Karpas-422 (cell line): ENCODE measurements at regions not wholly inside any gene's neighbourhood (a gene's known extent, or its start where the extent isn't known, plus 50 kb on each side); places are given as distances from the start of the nearest gene placed in this dataset.

ENCODE experiments used
- DNase-seq: peaks from one replicate; pipeline ENCODE4 v3.0.0-alpha.2; 2015
- H2AFZ ChIP-seq: fragments of 200-600 bp; sonication (generic); 2 replicates; pipeline ENCODE4 v1.6.1; 2014; ENCODE audit warnings: antibody characterized with exemption, low read length, mixed read lengths
- H3K27ac ChIP-seq: fragments of 200-600 bp; sonication (generic); 2 replicates; pipeline ENCODE4 v1.5.1; 2014; ENCODE audit warnings: mild to moderate bottlenecking, low read length, moderate library complexity
- H3K27me3 ChIP-seq: fragments of 200-600 bp; sonication (generic); 2 replicates; pipeline ENCODE4 v1.6.1; 2014; ENCODE audit warnings: low read length, mixed read lengths
- H3K36me3 ChIP-seq: fragments of 200-600 bp; sonication (generic); 2 replicates; pipeline ENCODE4 v1.6.1; 2014; ENCODE audit warnings: low read length, mixed read lengths; ENCODE audit not compliant: insufficient read depth
- H3K4me1 ChIP-seq: fragments of 200-600 bp; sonication (generic); 2 replicates; pipeline ENCODE4 v1.6.1; 2014; ENCODE audit warnings: mild to moderate bottlenecking, low read length, mixed read lengths
- H3K4me2 ChIP-seq: fragments of 200-600 bp; sonication (generic); 2 replicates; pipeline ENCODE4 v1.6.1; 2014; ENCODE audit warnings: low read length, low read depth, mild to moderate bottlenecking; ENCODE audit not compliant: poor library complexity, severe bottlenecking
- H3K4me3 ChIP-seq: fragments of 200-600 bp; sonication (generic); 2 replicates; pipeline ENCODE4 v1.5.1; 2014; ENCODE audit warnings: mild to moderate bottlenecking, antibody characterized with exemption, low read length, mixed read lengths
- H3K79me2 ChIP-seq: fragments of 200-600 bp; sonication (generic); 2 replicates; pipeline ENCODE4 v1.6.1; 2014; ENCODE audit warnings: mild to moderate bottlenecking, low read length, mixed read lengths
- H3K9ac ChIP-seq: fragments of 200-600 bp; sonication (generic); 2 replicates; pipeline ENCODE4 v1.6.0; 2014; ENCODE audit warnings: low read length
- H3K9me2 ChIP-seq: fragments of 200-600 bp; sonication (generic), shearing (Covaris generic); replicated peaks from 2 replicates; pipeline ENCODE4 v1.6.0; 2014; ENCODE audit warnings: mild to moderate bottlenecking, low read length, moderate library complexity; ENCODE audit not compliant: insufficient read depth
- H3K9me3 ChIP-seq: fragments of 300-700, 200-600 bp; sonication (generic); 2 replicates; pipeline ENCODE4 v1.6.1; 2014; ENCODE audit warnings: low read length, mixed read lengths
- H4K20me1 ChIP-seq: fragments of 200-600 bp; sonication (generic); 2 replicates; pipeline ENCODE4 v1.6.1; 2014; ENCODE audit warnings: mild to moderate bottlenecking, antibody characterized with exemption, low read length, low read depth; ENCODE audit not compliant: insufficient read depth

DNA sequence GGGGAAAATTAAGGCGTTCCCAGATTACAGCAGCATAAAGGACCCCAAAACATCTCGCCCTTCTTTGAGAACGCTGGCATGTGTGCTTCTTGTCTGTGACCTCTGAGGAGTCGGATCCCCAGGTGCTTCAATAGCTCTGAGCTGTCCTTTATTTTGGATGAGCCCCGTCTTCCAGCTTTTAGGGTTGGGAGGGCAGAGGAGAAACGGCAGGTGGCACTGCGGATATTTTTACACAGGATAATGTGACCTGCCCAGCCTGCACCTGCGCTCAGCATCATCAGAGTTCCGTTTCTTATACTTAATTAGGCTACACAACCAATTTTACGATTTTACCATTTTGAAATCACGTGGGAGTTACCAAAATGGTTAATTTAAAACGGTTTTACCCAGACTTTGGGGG lies 147.7 kb upstream of the RPS6KA2 start:
- no peak overlapping the region for H2AFZ ChIP-seq
- no peak overlapping the region for H3K4me3 ChIP-seq
- no peak overlapping the region for H3K4me2 ChIP-seq
- H3K27ac ChIP-seq, result no peak overlapping the region
- DNase-seq, result no peak
- no peaks in the 10 kb centered on the region for H3K9me3 ChIP-seq
- no peaks in the 10 kb centered on the region for H4K20me1 ChIP-seq
- no peak overlapping the region for H3K9ac ChIP-seq
- peaks cover 4% of the 10 kb centered on the region; the same call in 1 of the 2 replicates for H3K4me1 ChIP-seq
- no peaks in the 10 kb centered on the region for H3K79me2 ChIP-seq
- no peaks in the 10 kb centered on the region for H3K9me2 ChIP-seq
- no peaks in the 10 kb centered on the region for H3K36me3 ChIP-seq
- H3K27me3 ChIP-seq, result no peaks in the 10 kb centered on the region

DNA sequence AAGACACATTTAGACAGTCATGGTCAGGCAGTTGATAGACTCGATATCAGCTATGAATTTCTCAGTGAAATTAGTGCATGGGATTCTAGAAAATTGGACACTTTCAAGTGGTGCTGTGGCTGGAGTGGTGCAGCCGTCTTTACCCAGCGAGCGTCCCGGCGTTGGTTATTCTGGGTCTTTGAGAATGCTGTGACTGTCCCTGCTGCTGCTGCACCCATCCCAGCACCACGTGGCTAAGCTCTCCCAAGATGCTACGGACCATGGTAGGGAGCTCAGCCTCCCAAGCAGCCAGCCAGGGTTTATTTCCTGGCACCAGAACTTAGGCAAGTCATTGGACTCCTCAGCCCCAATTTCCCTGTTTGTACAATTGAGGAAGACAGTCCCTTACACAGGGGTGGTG lies 147.2 kb upstream of the RPS6KA2 start:
- no peak overlapping the region for H3K4me3 ChIP-seq
- H4K20me1 ChIP-seq, result no peaks in the 10 kb centered on the region
- no peaks in the 10 kb centered on the region for H3K9me3 ChIP-seq
- H2AFZ ChIP-seq, result no peak overlapping the region
- H3K4me1 ChIP-seq, result peaks cover 4% of the 10 kb centered on the region; the same call in 1 of the 2 replicates
- no peak overlapping the region for H3K4me2 ChIP-seq
- H3K36me3 ChIP-seq, result no peaks in the 10 kb centered on the region
- H3K9me2 ChIP-seq, result no peaks in the 10 kb centered on the region
- no peaks in the 10 kb centered on the region for H3K79me2 ChIP-seq
- no peak for DNase-seq
- H3K9ac ChIP-seq, result no peak overlapping the region
- no peak overlapping the region for H3K27ac ChIP-seq
- no peaks in the 10 kb centered on the region for H3K27me3 ChIP-seq

DNA sequence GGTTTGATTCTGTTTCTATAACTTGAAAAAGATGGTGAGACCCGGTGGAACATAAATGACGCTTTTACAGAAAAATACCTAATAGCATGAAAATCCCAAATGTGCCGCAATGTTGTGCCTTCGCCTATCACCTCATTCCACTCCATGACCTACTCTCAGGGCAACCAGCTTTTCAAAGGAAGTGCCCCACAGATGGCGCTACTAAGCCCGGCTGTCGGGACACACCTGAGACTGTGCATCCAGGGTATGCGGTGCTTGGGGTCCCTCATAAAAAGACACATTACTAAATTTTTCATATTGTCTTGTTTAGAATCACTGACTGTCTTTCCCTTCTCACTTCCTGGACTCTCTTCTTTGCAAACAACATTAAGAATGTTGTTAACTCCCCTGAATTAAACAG lies 145.5 kb upstream of the RPS6KA2 start:
- no peak overlapping the region for H3K27ac ChIP-seq

DNA sequence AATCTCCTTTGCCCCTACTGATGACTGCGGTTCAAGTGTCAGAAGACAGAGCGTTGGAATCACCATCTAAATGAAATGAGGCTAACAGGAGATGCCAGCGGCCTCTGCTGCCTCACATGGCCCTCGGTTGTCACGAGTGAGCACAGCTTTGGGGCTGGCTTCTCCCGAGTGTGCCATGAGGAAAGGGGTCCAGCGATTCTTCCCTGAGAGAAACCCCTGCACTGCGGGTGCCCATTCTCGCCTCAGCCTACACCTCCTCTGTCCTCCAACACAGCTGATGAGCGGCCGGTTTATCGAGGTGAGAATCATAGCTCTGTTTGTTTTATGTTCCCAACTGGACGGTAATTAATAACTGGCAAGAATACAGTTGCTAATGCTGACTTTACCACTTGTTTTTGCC lies 144.7 kb upstream of the RPS6KA2 start:
- Histone ChIP-seq H3K9me3 (no peaks in the 10 kb centered on the region), H3K36me3 (no peaks in the 10 kb centered on the region), H3K27me3 (no peaks in the 10 kb centered on the region), H3K4me2 (no peak overlapping the region), H3K9me2 (no peaks in the 10 kb centered on the region), H4K20me1 (no peaks in the 10 kb centered on the region), H3K27ac (no peak overlapping the region), H3K79me2 (no peaks in the 10 kb centered on the region), H2AFZ (no peak overlapping the region), H3K9ac (no peak overlapping the region), H3K4me3 (no peak overlapping the region), H3K4me1 (peaks cover 4% of the 10 kb centered on the region; the same call in 1 of the 2 replicates)
- no peak for DNase-seq

More for the DNA sequence above, 145.5 kb upstream of the RPS6KA2 start:
- H3K4me2 ChIP-seq, result no peak overlapping the region
- H3K4me1 ChIP-seq, result peaks cover 4% of the 10 kb centered on the region; the same call in 1 of the 2 replicates
- H3K9me3 ChIP-seq, result no peaks in the 10 kb centered on the region
- H4K20me1 ChIP-seq, result no peaks in the 10 kb centered on the region
- DNase-seq, result peak; percentile 55
- H3K4me3 ChIP-seq, result no peak overlapping the region
- H3K79me2 ChIP-seq, result no peaks in the 10 kb centered on the region
- no peaks in the 10 kb centered on the region for H3K36me3 ChIP-seq
- no peak overlapping the region for H3K9ac ChIP-seq
- H3K9me2 ChIP-seq, result no peaks in the 10 kb centered on the region
- H3K27me3 ChIP-seq, result no peaks in the 10 kb centered on the region
- H2AFZ ChIP-seq, result no peak overlapping the region

DNA sequence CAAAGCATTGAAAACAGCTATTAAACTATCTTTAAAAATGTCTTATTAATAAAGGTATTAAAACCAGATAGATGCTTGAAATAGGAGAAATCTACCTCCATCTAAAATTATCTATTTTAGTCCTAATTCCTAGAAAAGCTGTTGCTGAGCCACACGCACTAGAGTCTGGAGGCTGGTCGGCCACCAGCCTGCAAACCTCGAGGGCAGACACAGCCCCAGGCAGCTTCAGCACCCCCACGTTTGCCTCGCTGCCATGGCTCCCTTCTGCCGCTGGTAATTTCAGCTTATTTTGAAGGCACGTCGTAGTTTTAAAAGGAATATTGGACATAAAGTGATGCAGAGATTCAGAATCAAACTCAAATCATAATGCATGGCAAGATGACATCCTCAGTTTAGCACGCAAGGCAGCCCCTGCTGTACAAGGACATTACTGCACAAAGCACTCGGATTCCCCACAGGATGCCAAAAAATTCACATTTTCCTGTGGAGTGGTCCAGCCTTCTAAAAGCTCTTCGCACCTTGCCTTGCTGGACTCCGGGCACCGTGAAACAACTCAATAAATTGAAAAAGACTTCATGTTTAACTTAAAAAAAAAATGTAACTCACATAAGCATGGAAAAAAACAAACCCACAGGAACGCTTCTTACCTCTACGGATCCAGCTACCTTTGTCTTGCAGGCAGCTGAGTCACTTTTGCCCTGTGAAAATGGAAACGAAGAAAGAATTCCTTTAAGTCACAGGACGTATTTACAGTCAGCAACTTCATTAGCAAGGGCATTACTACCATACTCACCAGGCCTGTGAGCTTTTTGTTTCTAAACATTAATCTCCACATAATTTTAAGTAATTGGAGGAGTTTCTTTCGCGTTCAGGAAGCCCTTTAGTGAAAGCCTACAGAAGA lies 143.4 kb upstream of the RPS6KA2 start:
- H3K4me3 ChIP-seq, result no peak overlapping the region
- H3K9me3 ChIP-seq, result no peaks in the 10 kb centered on the region
- H3K79me2 ChIP-seq, result no peaks in the 10 kb centered on the region
- H3K27me3 ChIP-seq, result no peaks in the 10 kb centered on the region
- no peaks in the 10 kb centered on the region for H3K9me2 ChIP-seq
- no peak overlapping the region for H3K9ac ChIP-seq
- H2AFZ ChIP-seq, result no peak overlapping the region
- H4K20me1 ChIP-seq, result no peaks in the 10 kb centered on the region
- H3K4me2 ChIP-seq, result no peak overlapping the region
- no peak for DNase-seq
- no peak overlapping the region for H3K27ac ChIP-seq
- no peaks in the 10 kb centered on the region for H3K36me3 ChIP-seq
- H3K4me1 ChIP-seq, result peaks cover 4% of the 10 kb centered on the region; the same call in 1 of the 2 replicates

DNA sequence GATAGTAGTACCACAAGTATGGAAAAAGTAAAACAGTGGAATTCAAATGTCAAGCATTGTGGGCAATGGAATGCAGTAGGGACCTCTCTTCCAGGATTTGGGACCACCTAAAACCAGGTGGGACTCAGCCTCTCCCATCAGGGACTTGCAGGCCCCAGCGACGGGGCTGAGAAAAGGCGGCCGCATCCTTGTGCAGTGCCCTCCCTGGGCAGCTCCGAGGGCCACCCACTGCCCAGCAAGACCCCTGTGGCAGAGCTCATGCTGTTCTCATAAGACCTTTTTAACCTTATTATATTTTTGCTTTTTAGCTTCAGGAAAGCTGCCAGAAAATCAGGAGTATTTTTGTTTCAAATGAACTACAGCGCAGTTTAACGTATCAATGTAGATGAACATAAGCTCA lies 142.6 kb upstream of the RPS6KA2 start:
- Histone ChIP-seq H3K4me3 (no peak overlapping the region), H3K9ac (no peak overlapping the region), H3K4me1 (no peaks in the 10 kb centered on the region; the same call in 1 of the 2 replicates), H3K9me2 (no peaks in the 10 kb centered on the region), H3K4me2 (no peak overlapping the region), H2AFZ (no peak overlapping the region), H3K27me3 (no peaks in the 10 kb centered on the region), H4K20me1 (no peaks in the 10 kb centered on the region), H3K79me2 (no peaks in the 10 kb centered on the region), H3K9me3 (no peaks in the 10 kb centered on the region), H3K36me3 (no peaks in the 10 kb centered on the region), H3K27ac (no peak overlapping the region)
- DNase-seq, result no peak

DNA sequence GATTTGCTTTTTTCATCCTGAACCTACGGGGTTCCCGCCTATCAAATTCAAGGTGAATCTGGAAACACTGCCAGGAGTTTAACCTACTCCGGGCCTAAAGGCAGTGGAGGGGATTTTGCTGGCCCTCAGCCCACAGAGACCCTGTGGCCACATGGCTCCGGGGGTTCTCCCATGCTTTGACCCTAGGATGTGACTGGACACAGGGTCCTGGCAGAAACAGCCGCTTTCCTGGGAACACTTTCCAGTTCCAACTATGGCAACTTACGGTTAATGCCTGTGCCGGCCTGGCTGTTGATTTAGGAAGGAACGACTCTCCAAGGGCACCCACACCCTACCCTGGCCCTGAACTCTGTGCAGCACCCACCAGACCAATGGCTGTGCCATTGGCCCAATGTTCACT lies 141.7 kb upstream of the RPS6KA2 start:
- Histone ChIP-seq H3K4me2 (no peak overlapping the region), H3K4me3 (no peak overlapping the region)
- DNase-seq, result no peak

DNA sequence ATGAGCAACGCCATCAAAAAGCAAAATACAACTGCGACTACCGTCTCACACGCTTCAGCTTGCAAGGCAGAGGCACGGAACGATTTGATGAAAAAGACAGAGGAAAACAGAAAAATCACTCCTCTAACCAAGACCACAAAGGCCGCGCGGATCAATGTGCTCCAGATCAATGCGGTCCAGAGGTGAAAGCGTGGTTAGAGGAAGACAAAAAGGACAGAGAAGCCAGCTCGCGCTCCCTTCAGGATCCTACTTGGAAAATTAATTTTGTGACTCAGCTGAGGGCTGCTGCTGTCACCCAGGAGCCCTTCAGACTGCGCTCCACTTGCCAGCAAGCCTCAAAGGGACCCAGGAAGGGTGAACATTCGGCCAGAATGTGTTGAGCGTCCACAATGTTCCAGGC lies 140.2 kb upstream of the RPS6KA2 start:
- H3K4me1 ChIP-seq, result no peaks in the 10 kb centered on the region
- no peak overlapping the region for H2AFZ ChIP-seq
- H3K27me3 ChIP-seq, result no peaks in the 10 kb centered on the region
- no peaks in the 10 kb centered on the region for H3K9me3 ChIP-seq
- no peaks in the 10 kb centered on the region for H3K9me2 ChIP-seq
- no peak overlapping the region for H3K9ac ChIP-seq
- no peak overlapping the region for H3K4me2 ChIP-seq
- no peaks in the 10 kb centered on the region for H4K20me1 ChIP-seq
- H3K27ac ChIP-seq, result no peak overlapping the region
- DNase-seq, result no peak
- no peak overlapping the region for H3K4me3 ChIP-seq
- no peaks in the 10 kb centered on the region for H3K36me3 ChIP-seq
- no peaks in the 10 kb centered on the region for H3K79me2 ChIP-seq

More for the DNA sequence above, 141.7 kb upstream of the RPS6KA2 start:
- Histone ChIP-seq H3K9ac (no peak overlapping the region), H3K27me3 (no peaks in the 10 kb centered on the region), H3K79me2 (no peaks in the 10 kb centered on the region), H2AFZ (no peak overlapping the region), H3K9me3 (no peaks in the 10 kb centered on the region), H3K4me1 (no peaks in the 10 kb centered on the region), H3K36me3 (no peaks in the 10 kb centered on the region), H3K9me2 (no peaks in the 10 kb centered on the region), H4K20me1 (no peaks in the 10 kb centered on the region), H3K27ac (no peak overlapping the region)
